GM23248 (cell line): ENCODE measurements at regions not wholly inside any gene's neighbourhood (a gene's known extent, or its start where the extent isn't known, plus 50 kb on each side); places are given as distances from the start of the nearest gene placed in this dataset.

Source experiments
- DNase-seq: peaks from one replicate; pipeline ENCODE4 v3.0.0-alpha.2; 2015
- H2AFZ ChIP-seq: fragments of 200-600 bp; sonication (generic); 2 replicates; pipeline ENCODE4 v1.6.1; 2016; ENCODE audit warnings: antibody characterized with exemption
- H3F3A ChIP-seq: fragments of 200-600 bp; sonication (generic); 2 replicates; pipeline ENCODE4 v1.6.1; 2016; ENCODE audit warnings: mild to moderate bottlenecking, antibody characterized with exemption, mixed run types; ENCODE audit not compliant: insufficient read depth
- H3K27ac ChIP-seq: fragments of 200-600 bp; sonication (generic); 2 replicates; pipeline ENCODE4 v1.5.1; 2016; ENCODE audit warnings: mild to moderate bottlenecking
- H3K27me3 ChIP-seq: fragments of 200-600 bp; sonication (generic); replicated peaks from 2 replicates; pipeline ENCODE4 v1.6.1; 2016; ENCODE audit warnings: mild to moderate bottlenecking; ENCODE audit not compliant: insufficient read depth
- H3K36me3 ChIP-seq: fragments of 200-600 bp; sonication (generic); 2 replicates; pipeline ENCODE4 v1.6.1; 2016; ENCODE audit warnings: low read depth, mild to moderate bottlenecking
- H3K4me1 ChIP-seq: fragments of 200-600 bp; sonication (generic); 2 replicates; pipeline ENCODE4 v1.6.1; 2016; ENCODE audit warnings: mild to moderate bottlenecking; ENCODE audit not compliant: insufficient read depth
- H3K4me2 ChIP-seq: fragments of 200-600 bp; sonication (generic); one replicate; pipeline ENCODE4 v1.6.1; 2016; ENCODE audit warnings: mild to moderate bottlenecking; ENCODE audit not compliant: unreplicated experiment
- H3K4me3 ChIP-seq: fragments of 200-600 bp; sonication (generic); 2 replicates; pipeline ENCODE4 v1.5.1; 2016; ENCODE audit warnings: mild to moderate bottlenecking
- H3K79me2 ChIP-seq: fragments of 200-600 bp; sonication (generic); 2 replicates; pipeline ENCODE4 v1.6.1; 2016; ENCODE audit warnings: mild to moderate bottlenecking; ENCODE audit not compliant: insufficient read depth
- H3K9ac ChIP-seq: fragments of 200-600 bp; sonication (generic); 2 replicates; pipeline ENCODE4 v1.6.1; 2016; ENCODE audit warnings: mild to moderate bottlenecking
- H3K9me2 ChIP-seq: fragments of 200-600 bp; sonication (generic); 2 replicates; pipeline ENCODE4 v1.6.1; 2016; ENCODE audit warnings: mixed run types, mild to moderate bottlenecking, moderate library complexity; ENCODE audit not compliant: insufficient read depth
- H3K9me3 ChIP-seq: fragments of 200-600 bp; sonication (generic); one replicate; pipeline ENCODE4 v1.6.1; 2017; ENCODE audit warnings: low read depth
- H4K20me1 ChIP-seq: fragments of 200-600 bp; sonication (generic); 2 replicates; pipeline ENCODE4 v1.6.0; 2016; ENCODE audit not compliant: insufficient read depth
- EZH2 ChIP-seq: fragments of 200-600 bp; sonication (generic); IDR thresholded peaks from 2 replicates; pipeline ENCODE4 v1.6.1; 2018; ENCODE audit warnings: antibody characterized with exemption, mild to moderate bottlenecking; ENCODE audit not compliant: insufficient read depth, poor library complexity, severe bottlenecking
- EZH2phosphoT487 ChIP-seq: fragments of 200-600 bp; sonication (generic); IDR thresholded peaks from 2 replicates; pipeline ENCODE4 v1.6.1; 2018; ENCODE audit warnings: antibody characterized with exemption, moderate library complexity, mild to moderate bottlenecking, low read depth; ENCODE audit not compliant: insufficient read depth
- WGBS, 2 experiments: methylation state at CpG; one replicate each; pipeline ENCODE4 v1.1.6; 2015 to 2017; ENCODE audit warnings: low lambda C conversion rate in 2 of 2, low coverage in 1 of 2; ENCODE audit errors: missing lambda C conversion rate in 2 of 2; 5-methylcytosine and 5-hydroxymethylcytosine counted together
- in situ Hi-C: fragments of 300-500 bp; cut with MboI; formaldehyde crosslinking; loops from 2 replicates; pipeline ENCODE4 v1.15.0; 2020

DNA sequence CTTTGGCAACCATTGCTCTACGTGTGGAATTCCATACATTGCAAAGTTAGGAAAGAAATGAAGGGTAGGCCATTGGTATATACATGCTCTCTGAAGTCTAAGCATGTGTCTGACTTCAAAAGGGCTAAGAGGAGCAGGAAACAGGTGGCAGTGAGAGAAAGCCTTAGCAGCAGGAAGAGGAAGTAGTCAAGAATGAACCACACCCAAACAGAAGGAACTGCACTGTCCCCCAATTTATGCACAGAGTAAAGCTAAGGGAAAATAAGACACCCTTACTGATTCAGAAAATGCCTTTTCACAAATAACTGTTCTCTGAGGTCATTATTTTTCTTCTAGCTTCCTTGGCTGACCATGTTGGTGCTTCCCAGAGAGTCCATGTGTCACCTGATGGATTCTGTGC lies 575.4 kb downstream of the NTRK3 start:
- no peak overlapping the region for H3K9ac ChIP-seq
- peak; percentile 6 for DNase-seq
- no peaks in the 10 kb centered on the region for H3K9me3 ChIP-seq
- 33 to 36% methylated on average over 1 of the region's 1 CpG for WGBS, 2 experiments
- H3K27me3 ChIP-seq = no peaks in the 10 kb centered on the region
- H3K9me2 ChIP-seq = no peaks in the 10 kb centered on the region
- H4K20me1 ChIP-seq = no peaks in the 10 kb centered on the region
- in situ Hi-C loops = no loop called here
- no peak overlapping the region for H2AFZ ChIP-seq
- no peaks in the 10 kb centered on the region for H3K36me3 ChIP-seq
- TF ChIP-seq EZH2 (no peak), EZH2phosphoT487 (no peak)
- no peaks in the 10 kb centered on the region for H3K79me2 ChIP-seq
- no peaks in the 10 kb centered on the region for H3F3A ChIP-seq
- no peaks in the 10 kb centered on the region for H3K4me1 ChIP-seq
- H3K4me3 ChIP-seq = no peak overlapping the region
- no peak overlapping the region for H3K4me2 ChIP-seq
- no peak overlapping the region for H3K27ac ChIP-seq

DNA sequence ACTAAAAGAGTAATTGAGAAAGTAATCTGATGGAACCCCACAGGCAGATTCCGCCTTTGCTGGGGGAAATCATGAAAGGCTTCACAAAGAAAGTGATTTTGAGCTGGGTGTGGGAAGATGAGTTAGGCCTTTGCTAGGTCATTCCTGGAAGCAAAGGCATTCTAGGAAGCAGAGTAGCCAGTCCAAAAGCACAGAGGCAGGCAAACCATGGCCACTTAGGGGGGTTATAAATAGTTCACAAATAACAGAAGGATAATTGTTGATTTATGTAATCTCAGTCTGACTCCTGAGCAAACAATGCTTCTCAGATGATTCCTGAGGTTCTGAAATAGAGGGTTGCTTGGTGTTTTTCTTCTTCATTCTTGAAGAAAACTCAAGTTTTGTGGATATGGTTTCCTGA lies 576.3 kb downstream of the NTRK3 start:
- Histone ChIP-seq H3K9me3 (no peaks in the 10 kb centered on the region), H3K27ac (no peak overlapping the region), H3K9me2 (no peaks in the 10 kb centered on the region), H3K27me3 (no peaks in the 10 kb centered on the region), H3F3A (no peaks in the 10 kb centered on the region), H3K4me3 (no peak overlapping the region), H2AFZ (no peak overlapping the region), H4K20me1 (no peaks in the 10 kb centered on the region), H3K36me3 (no peaks in the 10 kb centered on the region), H3K79me2 (no peaks in the 10 kb centered on the region), H3K9ac (no peak overlapping the region), H3K4me2 (no peak overlapping the region), H3K4me1 (no peaks in the 10 kb centered on the region)
- 52 to 67% methylated on average over 1 of the region's 1 CpG for WGBS, 2 experiments
- TF ChIP-seq EZH2phosphoT487 (no peak), EZH2 (no peak)
- DNase-seq = no peak
- in situ Hi-C loops = no loop called here

DNA sequence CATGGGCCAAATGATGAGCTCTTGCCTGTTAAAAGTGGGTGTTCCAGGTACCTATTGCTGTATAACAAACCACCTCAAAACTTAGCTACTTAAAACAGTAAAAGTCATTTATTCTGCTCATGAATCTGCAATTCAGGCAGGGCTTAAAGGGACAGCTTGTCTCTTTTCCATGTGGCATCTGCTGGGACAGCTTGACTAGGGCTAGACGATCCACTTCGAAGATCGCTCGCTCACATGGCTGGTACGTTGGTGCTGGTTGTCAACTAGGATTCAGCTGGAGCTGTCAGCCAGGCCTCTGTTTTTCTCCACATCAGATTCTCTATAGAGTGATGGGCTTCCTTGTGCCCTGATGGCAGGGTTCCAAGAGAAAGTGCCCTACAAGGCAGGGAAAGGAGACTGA lies 581.3 kb downstream of the NTRK3 start:
- Histone ChIP-seq H4K20me1 (no peaks in the 10 kb centered on the region), H3K27ac (no peak overlapping the region), H3K36me3 (no peaks in the 10 kb centered on the region), H3K4me2 (no peak overlapping the region), H3K4me1 (no peaks in the 10 kb centered on the region), H3K9me2 (no peaks in the 10 kb centered on the region), H3K79me2 (no peaks in the 10 kb centered on the region), H3K27me3 (no peaks in the 10 kb centered on the region), H3K9ac (no peak overlapping the region), H3F3A (no peaks in the 10 kb centered on the region), H3K4me3 (no peak overlapping the region), H3K9me3 (no peaks in the 10 kb centered on the region), H2AFZ (no peak overlapping the region)
- no peak for DNase-seq
- 61 to 70% methylated on average over 5 of the region's 5 CpGs for WGBS, 2 experiments
- no peak for TF ChIP-seq EZH2
- no peak for TF ChIP-seq EZH2phosphoT487
- in situ Hi-C loops = no loop called here

DNA sequence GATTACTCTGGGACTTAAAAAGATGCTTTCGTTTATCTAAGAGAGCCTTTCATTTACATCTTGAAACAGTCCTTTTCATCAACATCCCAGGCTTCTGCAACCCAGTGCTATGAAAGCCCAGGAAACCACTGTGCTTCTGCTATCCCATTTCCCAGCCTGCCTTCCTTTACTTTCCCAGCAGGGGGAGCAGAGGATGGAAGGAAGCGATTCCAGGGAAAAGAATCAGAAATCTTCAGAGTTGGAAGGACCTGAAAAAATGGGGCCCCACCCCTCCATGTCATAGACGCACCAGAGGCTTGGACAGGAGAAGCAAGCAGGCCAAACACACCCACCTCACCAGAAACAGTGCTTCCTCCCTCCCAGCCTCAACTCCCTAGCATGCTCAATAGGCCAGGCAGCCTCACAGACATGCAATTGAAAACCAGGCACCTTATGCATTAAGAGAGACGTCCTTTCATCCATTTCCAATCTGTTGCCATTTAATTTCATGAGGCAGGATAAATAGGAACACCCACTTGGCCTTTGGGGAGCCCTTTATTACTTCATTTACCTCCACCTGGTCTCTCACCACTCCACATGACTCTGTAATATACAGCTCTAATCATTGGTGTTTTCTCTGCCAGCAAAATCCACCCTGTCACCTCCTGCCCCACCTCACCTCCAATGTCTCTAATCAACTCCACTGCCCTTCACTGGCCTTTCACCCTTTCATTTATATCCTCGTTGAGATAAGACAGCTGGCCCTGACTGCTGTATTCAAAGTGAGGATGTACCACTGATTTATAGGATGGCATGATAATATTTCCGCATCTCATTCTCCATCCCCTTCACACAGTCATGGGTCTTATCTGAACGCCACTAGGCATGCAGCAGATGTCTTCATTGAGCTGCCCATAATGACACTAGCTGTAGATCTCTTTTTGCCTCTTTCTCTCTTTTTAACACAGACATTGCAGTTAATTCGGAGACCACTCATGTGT lies 583.9 kb downstream of the NTRK3 start:
- no peaks in the 10 kb centered on the region for H3K9me2 ChIP-seq
- no peaks in the 10 kb centered on the region for H3K79me2 ChIP-seq
- H3F3A ChIP-seq = no peaks in the 10 kb centered on the region
- TF ChIP-seq EZH2 (no peak), EZH2phosphoT487 (no peak)
- no peaks in the 10 kb centered on the region for H4K20me1 ChIP-seq
- H3K4me2 ChIP-seq = no peak overlapping the region
- no peak overlapping the region for H3K27ac ChIP-seq
- peak; percentile 67 for DNase-seq
- in situ Hi-C loops = no loop called here
- 38 to 39% methylated on average over 8 of the region's 8 CpGs for WGBS, 2 experiments
- peaks cover 5% of the 10 kb centered on the region; the same call in 1 of the 2 replicates for H3K4me1 ChIP-seq
- H3K4me3 ChIP-seq = no peak overlapping the region
- H2AFZ ChIP-seq = no peak overlapping the region
- H3K36me3 ChIP-seq = no peaks in the 10 kb centered on the region
- no peak overlapping the region for H3K9ac ChIP-seq
- no peaks in the 10 kb centered on the region for H3K9me3 ChIP-seq
- no peaks in the 10 kb centered on the region for H3K27me3 ChIP-seq
